HG03045 (cell line): ENCODE measurements at regions not wholly inside any gene's neighbourhood (a gene's known extent, or its start where the extent isn't known, plus 50 kb on each side); places are given as distances from the start of the nearest gene placed in this dataset.

ENCODE experiments used
- ATAC-seq: cut with Tn5 transposase; IDR thresholded peaks from one replicate; pipeline ENCODE4 v1.9.1; 2021; ENCODE audit warnings: mild to moderate bottlenecking, moderate library complexity; ENCODE audit not compliant: unreplicated experiment

DNA sequence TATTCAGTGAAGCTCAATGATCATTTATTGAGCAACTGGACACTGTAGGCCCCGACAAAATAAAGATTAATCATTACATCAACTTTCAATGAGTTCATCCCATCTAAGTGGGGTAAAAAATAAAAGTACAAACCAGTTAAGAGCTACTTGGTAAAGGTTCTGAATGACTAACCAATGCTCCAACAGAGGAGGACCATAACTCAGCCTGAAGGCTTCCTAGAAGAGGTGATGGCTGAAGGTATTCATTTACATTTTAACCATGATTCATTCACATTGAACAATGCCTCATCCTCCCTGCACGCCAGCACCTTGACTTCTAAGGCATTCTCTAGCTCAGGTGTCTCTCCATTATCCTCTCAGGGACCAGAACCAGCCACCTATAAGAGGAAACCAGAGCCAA is 201.4 kb downstream of the ZNF462 start:
- ATAC-seq = no peak

DNA sequence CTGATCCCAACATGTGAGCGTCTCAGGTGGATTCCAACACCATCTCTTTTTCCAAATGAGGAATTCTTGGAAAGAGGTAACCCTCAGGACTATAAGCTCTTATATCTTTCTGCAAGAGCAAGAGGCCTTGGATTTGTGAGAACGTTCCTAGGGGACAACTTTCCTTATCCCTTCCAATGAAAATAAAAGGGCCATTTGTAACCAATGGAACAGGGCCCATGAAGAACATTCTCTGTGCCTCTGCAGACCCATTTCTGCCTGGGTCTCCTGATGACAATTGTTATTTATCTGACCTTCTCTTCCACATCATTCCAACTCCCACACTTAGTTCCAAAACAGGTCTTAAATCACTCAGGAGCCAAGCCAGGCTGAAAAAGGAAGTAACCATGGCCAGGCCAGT is 202.6 kb downstream of the ZNF462 start:
- ATAC-seq = no peak

DNA sequence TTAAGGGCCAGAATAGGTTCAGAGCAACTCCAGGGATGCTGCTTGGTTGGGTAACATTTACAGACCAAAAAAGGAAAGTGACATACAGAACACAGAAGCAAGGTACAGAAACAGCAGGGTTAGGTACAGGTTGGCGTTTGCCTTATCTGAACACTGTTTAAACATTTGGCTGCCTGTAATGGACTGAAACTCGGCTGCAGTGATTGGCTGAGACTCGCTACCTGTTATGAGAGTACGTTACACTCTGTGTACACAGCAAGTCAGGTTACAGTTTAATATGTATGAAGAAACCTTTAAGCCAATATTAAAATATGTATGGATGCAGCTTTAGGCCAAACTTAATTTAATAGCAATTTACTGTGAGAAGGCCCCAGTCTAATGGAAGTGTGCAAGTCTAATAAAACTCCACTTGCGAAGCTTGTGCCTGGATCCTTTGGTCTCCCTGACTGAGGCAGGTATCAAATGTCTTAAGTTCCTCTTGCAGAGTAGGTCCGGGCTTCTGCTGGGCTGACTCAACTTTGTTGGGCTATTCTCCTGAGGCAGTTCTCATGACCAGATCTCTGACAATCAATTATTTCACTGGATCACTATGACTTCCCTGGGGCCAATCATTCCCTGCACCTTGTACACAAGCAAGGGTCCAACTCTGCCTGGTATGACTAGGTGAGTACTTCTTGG is 204.9 kb downstream of the ZNF462 start:
- no peak for ATAC-seq

DNA sequence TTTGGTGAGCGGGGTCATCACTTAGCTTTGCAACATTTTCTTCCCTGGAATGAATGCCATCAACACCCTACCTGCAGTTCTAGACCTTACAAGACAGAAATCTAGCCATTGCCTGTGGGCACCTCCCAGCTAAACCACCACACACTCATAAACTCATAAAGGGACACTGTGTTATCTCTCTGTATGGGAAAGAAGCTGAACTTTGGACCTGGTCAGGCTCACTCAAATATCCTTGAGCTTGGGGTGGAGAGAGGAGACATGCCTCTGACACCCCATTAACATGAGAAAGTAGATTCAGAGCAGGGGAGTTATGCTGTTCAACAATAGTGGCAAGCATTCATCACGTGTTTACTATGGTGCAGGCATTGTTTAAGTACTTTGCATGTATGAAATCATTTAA is 205.6 kb downstream of the ZNF462 start:
- ATAC-seq = no peak

DNA sequence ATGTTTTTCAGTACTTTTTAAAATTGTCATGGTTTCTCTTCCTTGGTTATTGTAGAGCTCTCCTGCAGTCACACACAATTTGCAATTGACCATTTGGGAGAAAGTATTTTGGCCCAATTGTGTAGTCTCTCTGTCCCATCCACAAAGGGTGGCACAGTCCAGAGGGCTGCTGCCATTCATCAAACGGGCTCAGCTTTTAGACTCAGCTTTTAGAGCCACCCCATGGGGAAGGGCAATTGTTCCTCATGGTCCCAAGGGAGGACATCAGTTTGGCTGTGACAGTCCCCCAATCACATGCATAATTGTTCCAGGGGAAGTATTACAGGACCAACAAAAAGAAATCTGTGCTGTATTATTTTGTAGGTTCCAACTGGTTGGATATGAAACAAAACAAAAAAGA is 207.6 kb downstream of the ZNF462 start:
- no peak for ATAC-seq

- ATAC-seq = no peak
These were observed 205.0 kb upstream of the RAD23B start for GRCh38 chr9:107078061-107078460.

- ATAC-seq = no peak
These were observed 203.5 kb upstream of the RAD23B start for GRCh38 chr9:107079589-107079988.

GRCh38 chr9:107080130-107080529 is 202.9 kb upstream of the RAD23B start:
- no peak for ATAC-seq

GRCh38 chr9:107086460-107086859 is 196.6 kb upstream of the RAD23B start:
- ATAC-seq = no peak

GRCh38 chr9:107087222-107087621 is 195.9 kb upstream of the RAD23B start:
- ATAC-seq = no peak

GRCh38 chr9:107090218-107090617 is 192.9 kb upstream of the RAD23B start:
- no peak for ATAC-seq

DNA sequence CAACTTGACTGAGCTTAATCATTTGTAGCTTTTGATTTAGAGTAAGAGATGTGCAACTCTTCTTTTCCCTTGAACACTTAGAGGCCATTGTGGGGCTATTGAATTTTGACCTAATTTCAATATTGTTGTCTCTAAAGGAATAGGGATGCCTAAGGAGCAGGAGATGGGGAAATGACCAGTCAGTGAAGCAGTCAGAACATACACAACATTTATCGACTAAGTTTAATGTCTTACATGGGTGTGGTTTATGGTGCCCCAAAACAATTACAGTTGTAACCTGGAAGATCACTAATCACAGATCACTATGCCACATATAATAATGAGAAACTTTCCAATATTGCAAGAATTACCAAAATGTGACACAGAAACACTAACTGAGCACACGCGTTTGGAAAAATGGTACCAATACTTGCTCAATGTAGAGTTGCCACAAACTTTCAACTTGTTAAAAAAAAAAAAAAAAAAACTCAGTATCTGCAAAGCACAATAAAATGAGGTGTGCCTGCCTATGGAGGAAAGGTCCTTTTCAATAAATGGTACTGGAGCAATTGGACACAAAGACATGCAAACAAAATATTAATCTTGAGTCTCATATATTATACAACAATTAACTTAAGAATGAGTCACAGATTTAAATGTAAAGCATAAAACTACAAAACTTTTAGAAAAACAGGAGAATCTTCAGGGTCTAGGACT is 189.6 kb upstream of the RAD23B start:
- no peak for ATAC-seq

DNA sequence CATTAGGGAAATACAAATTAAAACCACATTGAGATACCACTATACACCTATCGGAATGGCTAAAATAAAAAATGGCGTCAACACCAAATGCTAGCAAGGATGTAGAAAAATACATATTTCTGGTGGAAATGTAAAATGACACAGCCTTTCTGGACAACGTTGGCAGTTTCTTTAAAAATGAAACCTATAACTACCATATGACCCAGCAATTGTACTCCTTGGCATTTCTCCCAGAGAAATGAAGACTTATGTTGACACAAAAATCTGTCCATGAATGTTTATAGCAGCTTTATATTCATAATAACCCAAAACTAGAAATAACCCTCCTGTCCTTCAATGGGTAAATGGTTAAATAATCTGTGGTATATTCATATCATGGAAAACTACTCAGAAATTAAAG is 188.7 kb upstream of the RAD23B start:
- ATAC-seq = no peak

DNA sequence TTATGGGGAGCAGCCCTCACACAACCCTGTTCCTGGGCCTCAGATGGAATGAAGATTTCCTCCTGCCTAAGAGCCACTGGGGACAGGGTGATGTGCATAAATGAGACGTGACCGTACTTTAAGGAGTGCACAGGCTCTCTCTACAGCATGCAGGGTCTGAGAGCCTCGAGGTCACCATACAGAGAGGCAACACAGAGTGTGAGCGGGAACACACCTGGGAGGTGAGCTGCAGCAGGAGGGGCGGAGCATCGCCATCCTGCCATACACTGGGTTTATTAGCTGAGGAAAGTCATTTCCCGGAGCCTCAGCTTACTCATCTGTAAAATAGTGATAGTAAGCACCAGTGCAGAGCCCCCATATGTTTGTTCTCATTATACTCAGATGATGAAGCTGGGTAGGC is 182.5 kb upstream of the RAD23B start:
- no peak for ATAC-seq

DNA sequence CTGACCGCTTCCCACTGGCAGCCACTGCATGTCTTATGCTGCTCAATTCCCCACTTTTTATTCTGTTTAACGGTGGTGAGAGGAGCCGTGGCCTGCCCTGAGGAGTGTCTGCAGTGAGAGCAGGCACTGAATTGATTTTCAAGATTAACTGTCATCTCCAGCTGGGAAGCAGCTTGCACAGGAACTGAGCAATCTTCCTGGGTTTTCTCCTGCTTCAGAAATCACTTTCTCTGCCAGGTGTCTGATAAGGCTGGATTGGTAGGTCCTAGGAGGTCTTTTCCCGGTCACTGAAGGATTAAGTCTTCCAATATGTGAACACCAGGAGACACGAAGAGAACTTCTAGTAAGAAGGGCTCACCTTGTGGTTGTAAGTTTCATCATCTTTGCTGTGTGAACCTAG is 181.1 kb upstream of the RAD23B start:
- no peak for ATAC-seq

DNA sequence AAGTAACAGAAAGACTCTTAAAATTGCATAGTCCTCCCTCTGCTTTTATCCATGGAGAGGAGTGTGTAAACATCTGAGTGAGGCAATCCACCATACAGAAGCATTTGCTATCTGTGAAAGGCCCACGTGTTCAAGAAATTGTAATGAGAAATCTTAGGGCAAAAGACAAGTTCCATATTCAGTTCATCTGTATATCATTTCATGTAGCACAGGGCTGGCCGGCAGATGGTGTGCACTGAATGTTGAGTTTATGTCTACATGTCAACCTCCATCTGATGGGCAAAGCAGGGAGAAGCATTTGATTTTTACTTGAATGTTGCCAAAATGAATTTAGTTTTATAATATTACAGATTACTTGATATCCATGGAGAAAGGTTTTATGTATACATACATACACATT is 179.5 kb upstream of the RAD23B start:
- ATAC-seq = no peak

- ATAC-seq = no peak
These were observed 177.3 kb upstream of the RAD23B start for GRCh38 chr9:107105784-107106183.

GRCh38 chr9:107106416-107106815 is 176.7 kb upstream of the RAD23B start:
- ATAC-seq = no peak

- ATAC-seq = no peak
These were observed 174.5 kb upstream of the RAD23B start for GRCh38 chr9:107108342-107109130.

DNA sequence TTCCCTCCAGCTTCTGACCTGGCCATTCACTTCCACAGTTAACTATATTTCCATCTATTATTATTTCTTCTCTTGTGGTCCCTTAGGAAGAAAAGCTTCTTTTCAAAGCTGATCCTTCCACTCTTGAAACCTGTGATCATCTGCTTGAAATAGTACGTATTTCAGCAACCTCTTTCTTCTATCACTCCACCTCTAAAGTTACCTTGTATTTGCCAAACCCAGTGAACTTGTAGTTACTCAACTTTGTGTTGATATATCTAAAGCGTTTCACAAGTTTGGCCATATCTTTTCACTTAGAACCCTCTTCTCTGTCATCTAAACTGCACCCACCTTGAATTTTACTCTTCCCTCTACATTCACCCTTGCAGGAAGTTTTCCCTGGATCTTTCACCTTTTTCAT is 173.8 kb upstream of the RAD23B start:
- no peak for ATAC-seq

GRCh38 chr9:107110153-107110552 is 172.9 kb upstream of the RAD23B start:
- no peak for ATAC-seq

GRCh38 chr9:107112707-107113243 is 170.3 kb upstream of the RAD23B start:
- peak; percentile 61 for ATAC-seq
